WTC11 (cell line): ENCODE measurements at regions not wholly inside any gene's neighbourhood (a gene's known extent, or its start where the extent isn't known, plus 50 kb on each side); places are given as distances from the start of the nearest gene placed in this dataset.

Source experiments
- ATAC-seq: fragments of 200-7000 bp; cut with Tn5 transposase; 2 replicates; pipeline ENCODE4 v1.10.0; 2021; ENCODE audit warnings: mild to moderate bottlenecking, moderate library complexity
- CTCF ChIA-PET: fragments of 300-600 bp; sonication (Branson Sonifier 250); formaldehyde crosslinking; loops from one replicate; lab custom pipeline; 2021; ENCODE audit warnings: antibody characterized with exemption; lab: Charles Lee
- POLR2A ChIA-PET: fragments of 350-600 bp; sonication (Branson Sonifier 250); formaldehyde crosslinking; loops from one replicate; lab custom pipeline; 2021; ENCODE audit warnings: antibody characterized with exemption; lab: Charles Lee
- DNase-seq: peaks from one replicate; pipeline ENCODE4 v3.0.0; 2021; ENCODE audit warnings: low spot score
- H3K27ac Mint-ChIP-seq: 2 replicates; pipeline ENCODE4 v1.8.0; 2021; ENCODE audit warnings: mixed read lengths
- H3K27me3 Mint-ChIP-seq: 2 replicates; pipeline ENCODE4 v1.8.0; 2021; ENCODE audit warnings: low read depth, mild to moderate bottlenecking, moderate library complexity, mixed read lengths
- H3K36me3 Mint-ChIP-seq: 2 replicates; pipeline ENCODE4 v1.8.0; 2021; ENCODE audit warnings: mixed read lengths
- H3K4me1 Mint-ChIP-seq: 2 replicates; pipeline ENCODE4 v1.8.0; 2022; ENCODE audit warnings: mixed read lengths
- H3K4me3 Mint-ChIP-seq: 2 replicates; pipeline ENCODE4 v1.8.0; 2021; ENCODE audit warnings: mild to moderate bottlenecking, moderate library complexity, mixed read lengths
- H3K9me3 Mint-ChIP-seq: 2 replicates; pipeline ENCODE4 v1.8.0; 2021; ENCODE audit warnings: mixed read lengths
- AR ChIP-seq: fragments of 250-450 bp; sonication (Bioruptor Pico); IDR thresholded peaks from 2 replicates; pipeline ENCODE4 v1.9.0; 2021; ENCODE audit warnings: mild to moderate bottlenecking
- ATF1 ChIP-seq: sonication (generic); formaldehyde crosslinking; IDR thresholded peaks from 2 replicates; pipeline ENCODE4 v1.8.1; 2023; ENCODE audit warnings: mild to moderate bottlenecking, moderate library complexity, missing genetic modification reagents
- ATF3 ChIP-seq: sonication (generic); formaldehyde crosslinking; conservative IDR thresholded peaks from 2 replicates; pipeline ENCODE4 v1.8.1; 2022; ENCODE audit warnings: mild to moderate bottlenecking, missing genetic modification reagents
- CREM ChIP-seq: sonication (generic); formaldehyde crosslinking; IDR thresholded peaks from 2 replicates; pipeline ENCODE4 v1.8.1; 2022; ENCODE audit warnings: mild to moderate bottlenecking, missing genetic modification reagents, moderate library complexity
- ELF4 ChIP-seq: sonication (generic); formaldehyde crosslinking; IDR thresholded peaks from 2 replicates; pipeline ENCODE4 v1.8.1; 2022; ENCODE audit warnings: low read depth, mild to moderate bottlenecking, moderate library complexity, missing genetic modification reagents
- ESRRA ChIP-seq: sonication (generic); formaldehyde crosslinking; IDR thresholded peaks from 2 replicates; pipeline ENCODE4 v1.8.1; 2022; ENCODE audit warnings: mild to moderate bottlenecking, missing genetic modification reagents, borderline replicate concordance
- FOXJ3 ChIP-seq: sonication (generic); formaldehyde crosslinking; IDR thresholded peaks from 2 replicates; pipeline ENCODE4 v1.9.0; 2021; ENCODE audit warnings: missing genetic modification reagents, mild to moderate bottlenecking, borderline replicate concordance
- FOXP4 ChIP-seq: sonication (generic); formaldehyde crosslinking; IDR thresholded peaks from 2 replicates; pipeline ENCODE4 v1.8.0; 2022; ENCODE audit warnings: mild to moderate bottlenecking, missing genetic modification reagents
- GRHL2 ChIP-seq: fragments of 250-450 bp; sonication (Bioruptor Pico); IDR thresholded peaks from 2 replicates; pipeline ENCODE4 v1.8.0; 2022; ENCODE audit warnings: mild to moderate bottlenecking, moderate library complexity; ENCODE audit not compliant: insufficient replicate concordance, severe bottlenecking
- HMGXB4 ChIP-seq: sonication (generic); formaldehyde crosslinking; IDR thresholded peaks from 2 replicates; pipeline ENCODE4 v1.8.1; 2023; ENCODE audit warnings: mild to moderate bottlenecking, moderate library complexity, missing genetic modification reagents
- IRF1 ChIP-seq: sonication (generic); formaldehyde crosslinking; IDR thresholded peaks from 2 replicates; pipeline ENCODE4 v1.8.0; 2023; ENCODE audit warnings: missing genetic modification reagents
- MAX ChIP-seq: sonication (generic); formaldehyde crosslinking; IDR thresholded peaks from 2 replicates; pipeline ENCODE4 v1.8.0; 2022; ENCODE audit warnings: mild to moderate bottlenecking, missing genetic modification reagents
- NFATC4 ChIP-seq: fragments of 250-450 bp; sonication (Bioruptor Pico); IDR thresholded peaks from 2 replicates; pipeline ENCODE4 v1.9.0; 2021; ENCODE audit warnings: mild to moderate bottlenecking
- NR1H2 ChIP-seq: sonication (generic); formaldehyde crosslinking; IDR thresholded peaks from 2 replicates; pipeline ENCODE4 v1.9.0; 2021; ENCODE audit warnings: mild to moderate bottlenecking, moderate library complexity, missing genetic modification reagents
- NR3C1 ChIP-seq: sonication (generic); formaldehyde crosslinking; conservative IDR thresholded peaks from 2 replicates; pipeline ENCODE4 v1.8.1; 2023; ENCODE audit warnings: low read depth, mild to moderate bottlenecking, missing genetic modification reagents
- RELA ChIP-seq: sonication (generic); formaldehyde crosslinking; IDR thresholded peaks from 2 replicates; pipeline ENCODE4 v1.8.1; 2022; ENCODE audit warnings: missing genetic modification reagents, mild to moderate bottlenecking, borderline replicate concordance
- SMAD3 ChIP-seq: sonication (generic); formaldehyde crosslinking; IDR thresholded peaks from 2 replicates; pipeline ENCODE4 v1.8.0; 2022; ENCODE audit warnings: missing genetic modification reagents, mild to moderate bottlenecking, borderline replicate concordance
- SOX15 ChIP-seq: fragments of 250-450 bp; sonication (Bioruptor Pico); IDR thresholded peaks from 2 replicates; pipeline ENCODE4 v1.9.0; 2021; ENCODE audit warnings: mild to moderate bottlenecking
- SP1 ChIP-seq: sonication (generic); formaldehyde crosslinking; conservative IDR thresholded peaks from 2 replicates; pipeline ENCODE4 v1.8.1; 2022; ENCODE audit warnings: missing genetic modification reagents
- TCF7 ChIP-seq: sonication (generic); formaldehyde crosslinking; IDR thresholded peaks from 2 replicates; pipeline ENCODE4 v1.8.0; 2022; ENCODE audit warnings: mild to moderate bottlenecking, low read depth, missing genetic modification reagents, moderate library complexity
- TEAD1 ChIP-seq: sonication (generic); formaldehyde crosslinking; IDR thresholded peaks from 2 replicates; pipeline ENCODE4 v1.8.0; 2022; ENCODE audit warnings: mild to moderate bottlenecking, missing genetic modification reagents
- ZBTB21 ChIP-seq: sonication (generic); formaldehyde crosslinking; IDR thresholded peaks from 2 replicates; pipeline ENCODE4 v1.8.1; 2023; ENCODE audit warnings: mild to moderate bottlenecking, missing genetic modification reagents, borderline replicate concordance
- ZBTB43 ChIP-seq: sonication (generic); formaldehyde crosslinking; IDR thresholded peaks from 2 replicates; pipeline ENCODE4 v1.8.1; 2023; ENCODE audit warnings: mild to moderate bottlenecking, missing genetic modification reagents
- ZMAT4 ChIP-seq: fragments of 250-450 bp; sonication (Bioruptor Pico); IDR thresholded peaks from 2 replicates; pipeline ENCODE4 v1.9.0; 2021; ENCODE audit warnings: mild to moderate bottlenecking
- ZNF263 ChIP-seq: sonication (generic); formaldehyde crosslinking; IDR thresholded peaks from 2 replicates; pipeline ENCODE4 v1.8.1; 2022; ENCODE audit warnings: low read depth, mild to moderate bottlenecking, moderate library complexity, missing genetic modification reagents
- ZNF317 ChIP-seq: sonication (generic); formaldehyde crosslinking; IDR thresholded peaks from 2 replicates; pipeline ENCODE4 v1.8.1; 2023; ENCODE audit warnings: low read depth, mild to moderate bottlenecking, moderate library complexity, missing genetic modification reagents, borderline replicate concordance
- ZNF396 ChIP-seq: fragments of 250-450 bp; sonication (Bioruptor Pico); IDR thresholded peaks from 2 replicates; pipeline ENCODE4 v1.8.0; 2021; ENCODE audit warnings: mild to moderate bottlenecking, moderate library complexity, borderline replicate concordance

GRCh38 chr6:4301871-4302270 lies 166.5 kb upstream of the ECI2 start:
- DNase-seq (no peak), ATAC-seq (no peak)
- Mint-ChIP-seq H3K27ac (no peak overlapping the region), H3K27me3 (peaks cover 8% of the 10 kb centered on the region; the same call in 1 of the 2 replicates), H3K36me3 (peaks cover 16% of the 10 kb centered on the region), H3K4me1 (no peaks in the 10 kb centered on the region), H3K4me3 (no peak overlapping the region), H3K9me3 (peaks cover 19% of the 10 kb centered on the region)
- TF ChIP-seq SMAD3 (CRISPR knock-in tag) (no peak), ATF3 (CRISPR knock-in tag) (no peak), ELF4 (CRISPR knock-in tag) (no peak), TEAD1 (CRISPR knock-in tag) (no peak), SP1 (CRISPR knock-in tag) (no peak), ZMAT4 (CRISPR knock-in tag) (no peak), TCF7 (CRISPR knock-in tag) (no peak), ZBTB21 (no peak), NR1H2 (no peak), ESRRA (CRISPR knock-in tag) (no peak), HMGXB4 (no peak), FOXJ3 (no peak), IRF1 (CRISPR knock-in tag) (no peak), ZNF317 (CRISPR knock-in tag) (no peak), MAX (CRISPR knock-in tag) (no peak), FOXP4 (CRISPR knock-in tag) (no peak)
- ChIA-PET CTCF (no interaction called here), POLR2A (no interaction called here)

- no peak overlapping the region for H3K4me3 Mint-ChIP-seq
- TF ChIP-seq CREM (no peak), GRHL2 (CRISPR knock-in tag) (no peak), ZBTB43 (CRISPR knock-in tag) (no peak), SOX15 (CRISPR knock-in tag) (no peak), AR (no peak), NFATC4 (CRISPR knock-in tag) (no peak), ATF1 (CRISPR knock-in tag) (no peak), NR3C1 (CRISPR knock-in tag) (no peak), ZNF263 (no peak), RELA (CRISPR knock-in tag) (no peak), MAX (CRISPR knock-in tag) (no peak), ZNF396 (CRISPR knock-in tag) (no peak)
- TF ChIP-seq, all 79 proteins: peak for 0
- POLR2A ChIA-PET: no interaction called here
- Mint-ChIP-seq H3K9me3 (peaks cover 21% of the 10 kb centered on the region), H3K36me3 (peaks cover 16% of the 10 kb centered on the region), H3K4me1 (no peaks in the 10 kb centered on the region), H3K27ac (no peak overlapping the region), H3K27me3 (peaks cover 8% of the 10 kb centered on the region; the same call in 1 of the 2 replicates)
- ATAC-seq: no peak
- DNase-seq: no peak
- CTCF ChIA-PET: no interaction called here
Observed at GRCh38 chr6:4300917-4301316, 165.5 kb upstream of the ECI2 start.
